GM18507 (cell line): ENCODE measurements at regions not wholly inside any gene's neighbourhood (a gene's known extent, or its start where the extent isn't known, plus 50 kb on each side); places are given as distances from the start of the nearest gene placed in this dataset.
"Not testable (repeated sequence)": the region's sequence is repeated elsewhere in the genome, so short reads cannot be mapped to it uniquely, and the experiment has no call there.

ENCODE experiments used
- DNase-seq: peaks from one replicate; pipeline ENCODE4 v3.0.0; 2011; ENCODE audit warnings: low read depth; ENCODE audit not compliant: insufficient read length; ENCODE audit errors: extremely low spot score
- FAIRE-seq: peaks from 2 replicates; lab custom pipeline; 2011; peaks lifted over from hg19 to GRCh38; lab: Jason Lieb, UNC

- DNase-seq: no peak
- no peak for FAIRE-seq
Measured at GRCh38 chr9:85130260-85130659, 460.7 kb downstream of the NTRK2 start.

GRCh38 chr9:85129514-85129913 is 460.0 kb downstream of the NTRK2 start:
- DNase-seq (no peak), FAIRE-seq (no peak)

GRCh38 chr9:85118990-85119755 is 449.6 kb downstream of the NTRK2 start:
- FAIRE-seq: no peak
- no peak for DNase-seq

- DNase-seq: no peak
- no peak for FAIRE-seq
Measured at GRCh38 chr9:85117831-85118230, 448.3 kb downstream of the NTRK2 start.

GRCh38 chr9:85115473-85115872 is 445.9 kb downstream of the NTRK2 start:
- FAIRE-seq: no peak
- no peak for DNase-seq

GRCh38 chr9:85114799-85115198 is 445.3 kb downstream of the NTRK2 start:
- FAIRE-seq: no peak

GRCh38 chr9:85112933-85113418 is 443.4 kb downstream of the NTRK2 start:
- FAIRE-seq (no peak), DNase-seq (no peak)

More at GRCh38 chr9:85114799-85115198, 445.3 kb downstream of the NTRK2 start:
- DNase-seq: no peak

GRCh38 chr9:85112391-85112790 is 442.9 kb downstream of the NTRK2 start:
- DNase-seq: no peak
- FAIRE-seq: no peak

GRCh38 chr9:85108746-85109145 is 439.2 kb downstream of the NTRK2 start:
- no peak for DNase-seq

GRCh38 chr9:85108229-85108628 is 438.7 kb downstream of the NTRK2 start:
- DNase-seq: no peak
- no peak for FAIRE-seq

More at GRCh38 chr9:85108746-85109145, 439.2 kb downstream of the NTRK2 start:
- FAIRE-seq: no peak

GRCh38 chr9:85089188-85089969 is 419.9 kb downstream of the NTRK2 start:
- no peak for DNase-seq
- FAIRE-seq: no peak

- no peak for FAIRE-seq
Measured at GRCh38 chr9:85081963-85082362, 412.4 kb downstream of the NTRK2 start.

GRCh38 chr9:85079349-85079748 is 409.8 kb downstream of the NTRK2 start:
- FAIRE-seq (no peak), DNase-seq (no peak)

More at GRCh38 chr9:85081963-85082362, 412.4 kb downstream of the NTRK2 start:
- DNase-seq: no peak

GRCh38 chr9:85077944-85078343 is 408.4 kb downstream of the NTRK2 start:
- FAIRE-seq (no peak), DNase-seq (no peak)

- FAIRE-seq, DNase-seq: not testable (repeated sequence)
Measured at GRCh38 chr9:85077146-85077545, 407.6 kb downstream of the NTRK2 start.
